ENCODE measurements at regions not wholly inside any gene's neighbourhood (a gene's known extent, or its start where the extent isn't known, plus 50 kb on each side); places are given as distances from the start of the nearest gene placed in this dataset.

DNA sequence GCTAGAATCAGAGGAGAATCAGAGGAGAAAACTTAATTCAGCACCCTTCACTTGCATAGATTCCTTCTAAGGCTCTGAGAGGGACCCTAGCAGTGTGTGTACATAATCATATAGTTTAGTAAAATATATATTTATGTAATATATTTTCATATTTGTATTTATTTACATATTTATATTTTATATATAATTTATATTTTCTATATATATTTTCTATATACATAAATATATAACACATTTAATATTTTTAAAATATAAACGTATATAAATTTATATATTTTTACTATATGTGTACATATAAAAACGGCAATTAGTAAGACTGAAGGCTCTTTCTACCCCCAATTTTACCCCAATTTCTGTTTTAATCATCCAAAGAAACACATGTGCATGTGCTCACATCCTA lies 80.3 kb downstream of the NXPE2 start:
- Mint-ChIP-seq H3K4me3 (no peak overlapping the region), H3K27me3 (peaks cover 17% of the 10 kb centered on the region), H3K36me3 (ENCODE audit: low read depth) (no peaks in the 10 kb centered on the region), H3K27ac (no peak overlapping the region), H3K4me1 (no peaks in the 10 kb centered on the region)
- no peaks in the 10 kb centered on the region for H3K9me3 ChIP-seq (ENCODE audit: control insufficient read depth, low read length, poor library complexity, severe bottlenecking)
- DNase-seq = no peak
- ATAC-seq = no peak

DNA sequence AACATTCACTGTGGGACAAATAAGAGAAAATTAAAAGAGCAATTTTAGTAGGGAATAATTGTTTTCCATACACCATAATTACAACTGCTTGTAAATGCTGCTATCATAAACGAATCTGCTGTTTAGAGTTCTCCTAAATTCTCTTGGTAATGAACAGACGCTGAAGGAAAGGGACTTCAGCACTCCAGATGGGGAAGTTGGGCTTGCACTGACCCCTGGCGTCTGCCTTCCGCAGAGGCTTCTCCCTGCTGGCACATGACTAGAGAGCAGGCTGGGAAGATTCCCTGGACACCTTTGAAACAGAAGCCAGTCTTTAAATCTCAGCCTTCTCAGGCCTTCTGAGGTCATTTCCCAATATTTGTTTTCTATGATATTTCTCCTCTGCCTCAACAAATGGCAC lies 84.1 kb downstream of the NXPE2 start:
- H3K4me3 Mint-ChIP-seq = no peak overlapping the region
- no peaks in the 10 kb centered on the region for H3K9me3 ChIP-seq (ENCODE audit: control insufficient read depth, low read length, poor library complexity, severe bottlenecking)
- peaks cover 17% of the 10 kb centered on the region for H3K27me3 Mint-ChIP-seq
- no peak overlapping the region for H3K27ac Mint-ChIP-seq
- DNase-seq (no peak), ATAC-seq (no peak)
- no peaks in the 10 kb centered on the region for H3K36me3 Mint-ChIP-seq (ENCODE audit: low read depth)
- no peaks in the 10 kb centered on the region for H3K4me1 Mint-ChIP-seq

DNA sequence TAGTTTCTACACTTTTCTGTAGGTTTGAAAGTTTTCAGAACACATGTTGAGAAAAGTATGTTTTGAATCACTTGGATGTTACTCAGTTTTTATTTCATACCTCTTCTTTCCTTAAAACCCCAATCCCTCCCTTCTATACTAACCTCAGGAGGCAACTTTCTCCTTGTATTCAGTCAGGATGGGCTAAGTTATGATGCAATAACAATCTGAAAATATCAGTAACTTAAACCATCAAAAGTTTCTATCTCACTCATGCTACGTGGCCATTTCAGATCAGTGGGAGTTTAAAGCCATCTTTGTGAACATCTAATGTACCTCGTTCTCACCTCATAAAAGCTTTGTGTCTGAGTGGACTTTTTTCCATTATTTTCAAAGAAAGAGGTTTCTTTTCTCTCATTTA lies 86.2 kb downstream of the NXPE2 start:
- ATAC-seq (no peak), DNase-seq (no peak)
- H3K36me3 Mint-ChIP-seq (ENCODE audit: low read depth) = no peaks in the 10 kb centered on the region
- no peaks in the 10 kb centered on the region for H3K4me1 Mint-ChIP-seq
- H3K27ac Mint-ChIP-seq = no peak overlapping the region
- no peaks in the 10 kb centered on the region for H3K9me3 ChIP-seq (ENCODE audit: control insufficient read depth, low read length, poor library complexity, severe bottlenecking)
- peaks cover 7% of the 10 kb centered on the region for H3K27me3 Mint-ChIP-seq
- H3K4me3 Mint-ChIP-seq = no peak overlapping the region

DNA sequence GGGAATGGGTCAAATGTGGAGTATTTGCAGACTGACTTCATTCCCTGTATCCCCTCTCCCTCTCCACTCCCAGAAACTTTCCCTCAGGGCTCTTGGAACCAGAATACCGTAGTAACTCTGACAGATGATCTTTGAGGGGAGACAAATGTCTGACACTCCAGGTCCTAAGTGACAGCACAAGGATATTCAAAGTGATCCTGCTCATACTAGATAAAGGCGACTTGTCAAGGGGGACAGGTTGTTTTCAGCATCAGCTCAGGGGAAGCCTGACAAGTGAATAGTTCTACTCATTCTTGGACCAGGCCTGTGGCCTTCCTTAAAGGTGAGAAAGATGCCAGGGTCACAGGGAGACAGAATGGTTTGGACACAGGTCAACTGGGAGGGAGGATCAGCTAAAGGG lies 92.8 kb downstream of the NXPE2 start:
- H3K4me3 Mint-ChIP-seq = no peak overlapping the region
- DNase-seq = no peak
- H3K27ac Mint-ChIP-seq = no peak overlapping the region
- no peak for ATAC-seq
- H3K36me3 Mint-ChIP-seq (ENCODE audit: low read depth) = no peaks in the 10 kb centered on the region
- peaks cover 2% of the 10 kb centered on the region for H3K9me3 ChIP-seq (ENCODE audit: control insufficient read depth, low read length, poor library complexity, severe bottlenecking)
- H3K27me3 Mint-ChIP-seq = peaks cover 17% of the 10 kb centered on the region
- H3K4me1 Mint-ChIP-seq = no peaks in the 10 kb centered on the region

DNA sequence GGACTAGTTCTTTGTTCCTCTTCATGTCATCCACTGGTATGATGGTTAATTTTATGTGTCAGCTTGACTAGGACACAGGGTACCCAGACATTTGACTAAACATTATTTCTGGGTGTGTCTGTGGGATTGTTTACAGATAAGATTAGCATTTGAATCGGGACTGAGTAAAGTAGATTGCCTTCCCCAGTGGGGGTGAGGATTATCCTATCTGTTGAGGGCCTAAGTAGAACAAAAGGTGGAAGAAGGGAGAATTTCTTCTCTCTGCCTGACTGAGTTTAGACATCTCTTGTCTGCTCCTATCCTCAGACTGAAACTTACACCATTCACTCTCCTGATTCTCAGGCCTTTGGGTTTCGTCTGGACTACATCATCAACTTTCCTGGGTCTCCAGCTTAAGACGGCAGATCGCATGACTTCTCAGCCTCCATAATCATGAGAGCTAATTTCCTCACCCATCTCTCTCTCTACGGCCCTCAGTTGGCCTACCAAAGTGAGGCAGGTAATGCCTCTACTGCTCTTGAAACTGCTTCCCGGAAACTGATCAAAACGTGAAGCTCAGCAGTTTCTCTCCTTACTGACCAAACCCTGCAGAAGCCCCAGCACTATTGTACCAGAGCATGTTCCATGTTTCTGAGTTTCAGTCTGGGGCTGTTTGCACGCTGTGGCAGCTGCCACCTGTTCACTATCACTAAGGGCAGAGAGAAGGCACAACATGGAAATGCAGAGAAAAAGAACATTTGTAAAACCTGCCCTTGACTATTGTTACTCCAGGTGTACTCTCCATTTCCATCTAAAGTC lies 95.4 kb downstream of the NXPE2 start:
- Mint-ChIP-seq H3K36me3 (ENCODE audit: low read depth) (no peaks in the 10 kb centered on the region), H3K4me1 (no peaks in the 10 kb centered on the region), H3K4me3 (no peak overlapping the region), H3K27me3 (peaks cover 17% of the 10 kb centered on the region), H3K27ac (no peak overlapping the region)
- ATAC-seq (no peak), DNase-seq (no peak)
- peaks cover 2% of the 10 kb centered on the region for H3K9me3 ChIP-seq (ENCODE audit: control insufficient read depth, low read length, poor library complexity, severe bottlenecking)

DNA sequence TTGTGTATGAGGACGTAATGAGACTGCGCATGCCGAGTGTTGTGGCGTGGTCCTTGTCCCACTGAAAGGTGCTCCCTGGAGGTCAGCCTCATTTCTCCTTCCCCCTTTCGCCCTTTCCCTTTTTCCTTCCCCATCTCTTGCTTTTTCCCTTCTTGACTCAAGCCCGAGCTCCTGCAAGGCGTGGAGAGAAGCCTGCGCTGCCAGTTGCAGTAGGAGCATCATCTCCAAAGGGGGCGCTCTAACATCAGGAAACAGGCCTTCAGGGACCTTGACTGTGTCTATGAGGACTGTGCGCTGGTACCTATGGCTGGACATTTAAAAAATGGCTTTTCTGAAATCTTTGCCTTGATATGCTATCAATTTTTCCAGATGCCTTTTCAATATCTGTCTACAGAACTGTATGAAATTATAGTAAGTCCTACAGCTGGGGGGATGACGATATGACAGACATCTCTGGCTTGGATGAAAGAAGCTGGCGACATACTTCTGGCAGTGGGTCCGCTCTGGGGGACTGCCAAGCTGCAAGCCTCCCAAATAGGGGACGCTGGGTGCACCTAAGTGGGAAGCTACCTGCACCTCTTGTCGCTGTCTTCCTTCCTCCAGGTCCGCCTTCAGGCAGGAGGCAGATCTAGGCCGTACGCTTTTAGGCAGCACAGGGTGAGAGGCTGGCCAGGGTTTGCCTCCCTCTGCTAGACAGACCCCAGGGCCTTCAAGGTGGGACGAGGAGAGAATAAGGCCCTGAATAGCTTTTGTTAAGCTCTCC lies 96.5 kb downstream of the NXPE2 start:
- no peak overlapping the region for H3K4me3 Mint-ChIP-seq
- no peaks in the 10 kb centered on the region for H3K4me1 Mint-ChIP-seq
- peaks cover 17% of the 10 kb centered on the region for H3K27me3 Mint-ChIP-seq
- H3K27ac Mint-ChIP-seq = no peak overlapping the region
- H3K36me3 Mint-ChIP-seq (ENCODE audit: low read depth) = no peaks in the 10 kb centered on the region
- no peak for ATAC-seq
- DNase-seq = no peak
- H3K9me3 ChIP-seq (ENCODE audit: control insufficient read depth, low read length, poor library complexity, severe bottlenecking) = peaks cover 2% of the 10 kb centered on the region

DNA sequence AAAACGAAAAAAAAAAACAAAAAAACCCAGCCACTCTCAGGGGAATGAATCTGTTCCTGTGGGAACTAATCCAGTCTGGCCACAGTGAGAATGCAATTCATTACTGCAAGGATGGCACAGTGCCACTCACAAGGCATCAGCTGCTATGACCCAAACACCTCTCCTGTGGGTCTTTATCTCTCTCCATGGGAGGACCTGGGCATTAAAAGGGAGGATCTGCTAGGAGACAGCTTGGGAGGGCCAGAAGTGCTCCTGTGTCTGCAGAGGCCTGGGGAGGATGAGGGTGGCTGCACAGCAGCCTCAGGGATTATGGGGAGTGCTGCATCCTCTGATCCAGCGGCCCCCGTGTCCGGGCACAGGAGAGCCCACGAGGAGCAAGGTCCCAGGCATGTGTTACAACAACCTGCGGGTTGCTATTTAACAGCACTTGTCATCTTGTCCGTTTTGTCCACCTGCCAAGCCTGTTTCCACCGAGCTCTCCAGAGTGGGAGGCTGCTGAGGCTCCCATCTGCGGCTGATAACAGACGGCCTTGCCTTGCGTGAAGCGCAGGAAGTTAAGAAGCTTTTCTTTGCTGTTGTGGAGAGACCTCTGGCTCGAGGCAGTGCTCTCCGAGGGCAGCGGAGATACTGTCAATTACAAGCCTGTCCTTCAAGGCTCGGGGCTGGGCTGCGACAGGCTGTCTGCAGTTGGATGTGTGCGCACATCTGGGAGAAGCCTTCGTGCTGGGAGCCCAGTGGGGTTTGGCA lies 97.7 kb downstream of the NXPE2 start:
- Mint-ChIP-seq H3K27ac (no peak overlapping the region), H3K36me3 (ENCODE audit: low read depth) (no peaks in the 10 kb centered on the region), H3K4me3 (no peak overlapping the region), H3K4me1 (no peaks in the 10 kb centered on the region), H3K27me3 (peaks cover 17% of the 10 kb centered on the region)
- ATAC-seq (no peak), DNase-seq (no peak)
- H3K9me3 ChIP-seq (ENCODE audit: control insufficient read depth, low read length, poor library complexity, severe bottlenecking) = peaks cover 2% of the 10 kb centered on the region

DNA sequence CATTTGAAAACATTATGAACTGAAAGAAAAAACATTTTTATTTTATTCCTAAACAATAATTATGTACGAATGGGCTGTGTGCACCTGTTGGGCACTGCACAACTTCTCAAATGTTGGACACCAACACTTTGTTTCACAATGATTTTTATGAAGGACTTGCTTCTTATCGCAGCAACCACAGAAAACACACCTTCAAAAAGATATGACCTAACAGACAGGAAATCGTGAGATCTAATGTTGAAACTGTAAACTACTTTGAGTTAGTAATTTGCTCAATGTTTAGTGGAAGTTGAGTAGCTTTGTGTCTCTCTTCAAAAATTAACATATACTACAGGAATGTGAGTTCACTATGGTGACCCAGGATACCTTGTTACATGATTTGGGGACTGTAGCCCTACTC lies 98.6 kb downstream of the NXPE2 start:
- Mint-ChIP-seq H3K27ac (no peak overlapping the region), H3K4me1 (no peaks in the 10 kb centered on the region), H3K4me3 (no peak overlapping the region), H3K36me3 (ENCODE audit: low read depth) (no peaks in the 10 kb centered on the region), H3K27me3 (peaks cover 17% of the 10 kb centered on the region)
- H3K9me3 ChIP-seq (ENCODE audit: control insufficient read depth, low read length, poor library complexity, severe bottlenecking) = peaks cover 2% of the 10 kb centered on the region
- no peak for ATAC-seq
- no peak for DNase-seq

DNA sequence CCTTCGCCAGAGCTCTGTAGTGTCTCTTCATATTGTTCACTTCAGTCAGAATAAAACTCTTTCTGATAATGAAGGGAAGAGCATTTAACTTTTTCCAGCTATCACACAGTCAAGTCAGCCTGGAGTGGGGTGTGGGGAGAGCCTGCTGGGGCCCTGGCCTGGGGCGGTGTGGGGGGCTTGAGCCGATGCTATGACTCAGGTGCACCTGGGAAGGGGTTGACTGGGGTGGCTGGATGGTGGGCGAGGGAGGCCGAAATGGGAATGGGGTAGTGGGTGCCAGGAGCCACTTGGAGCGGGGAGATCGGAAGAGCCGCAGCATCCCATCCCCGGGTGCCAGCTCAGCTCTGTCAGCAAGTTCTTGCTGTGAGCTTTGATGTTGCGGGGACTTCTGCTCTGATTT lies 100.9 kb downstream of the NXPE2 start:
- no peak for DNase-seq
- H3K4me3 Mint-ChIP-seq = no peak overlapping the region
- H3K9me3 ChIP-seq (ENCODE audit: control insufficient read depth, low read length, poor library complexity, severe bottlenecking) = peaks cover 2% of the 10 kb centered on the region
- ATAC-seq = no peak
- H3K27ac Mint-ChIP-seq = no peak overlapping the region
- H3K36me3 Mint-ChIP-seq (ENCODE audit: low read depth) = no peaks in the 10 kb centered on the region
- no peaks in the 10 kb centered on the region for H3K4me1 Mint-ChIP-seq
- H3K27me3 Mint-ChIP-seq = peaks cover 8% of the 10 kb centered on the region

DNA sequence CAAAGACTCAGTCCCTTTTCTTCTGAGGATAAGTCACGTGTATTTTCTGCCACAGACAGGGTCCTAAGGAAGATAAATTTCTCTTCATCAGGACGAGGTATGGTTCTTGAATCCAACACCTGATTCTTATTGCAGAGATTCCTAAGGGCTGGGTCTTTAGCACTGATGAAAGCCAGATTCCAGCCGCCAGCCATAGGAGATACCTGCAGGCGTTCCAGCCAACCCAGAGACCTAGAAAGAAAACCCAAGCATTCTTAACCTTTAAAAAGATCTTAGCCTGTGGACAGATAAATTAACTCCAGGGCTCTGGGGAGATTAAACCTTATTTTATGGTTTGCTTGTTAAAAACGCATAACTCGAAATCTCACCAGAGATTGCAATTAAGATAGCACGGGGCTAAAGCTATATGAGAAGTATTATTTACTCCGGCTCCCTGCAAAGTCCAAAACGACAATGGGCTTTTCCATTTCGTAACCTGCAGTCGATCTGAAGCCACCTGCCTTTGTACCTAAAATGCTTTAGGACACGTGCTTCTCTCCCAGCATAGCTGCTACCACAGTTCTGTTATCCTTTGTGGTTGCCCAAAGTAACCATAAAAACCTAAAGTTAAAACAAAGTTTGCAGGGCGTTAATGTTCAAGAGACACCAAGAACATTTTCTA lies 104.5 kb downstream of the NXPE2 start:
- ATAC-seq = no peak
- H3K4me3 Mint-ChIP-seq = no peak overlapping the region
- DNase-seq = no peak
- no peaks in the 10 kb centered on the region for H3K4me1 Mint-ChIP-seq
- no peaks in the 10 kb centered on the region for H3K9me3 ChIP-seq (ENCODE audit: control insufficient read depth, low read length, poor library complexity, severe bottlenecking)
- no peak overlapping the region for H3K27ac Mint-ChIP-seq
- H3K27me3 Mint-ChIP-seq = no peaks in the 10 kb centered on the region
- no peaks in the 10 kb centered on the region for H3K36me3 Mint-ChIP-seq (ENCODE audit: low read depth)

DNA sequence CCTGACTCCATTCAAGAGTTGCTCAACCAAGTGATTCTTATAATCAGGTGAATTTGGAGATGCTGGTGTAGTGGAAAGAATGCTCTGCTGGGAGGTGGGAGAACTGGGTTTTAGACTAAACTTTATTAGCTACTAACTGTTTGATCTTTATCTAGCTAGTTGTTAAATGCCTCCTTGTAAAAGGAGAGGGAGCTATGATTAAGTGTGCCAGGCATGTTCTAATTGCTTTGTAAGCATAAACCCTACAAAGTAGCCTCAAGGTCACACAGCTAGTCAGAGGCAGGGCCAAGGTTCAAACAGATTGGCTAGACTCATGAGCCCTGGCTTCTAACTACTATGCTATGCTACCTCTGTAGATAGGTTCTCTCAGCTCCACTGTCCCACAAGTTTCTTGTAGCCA lies 105.5 kb downstream of the NXPE2 start:
- Mint-ChIP-seq H3K27ac (no peak overlapping the region), H3K36me3 (ENCODE audit: low read depth) (no peaks in the 10 kb centered on the region), H3K4me3 (no peak overlapping the region), H3K27me3 (no peaks in the 10 kb centered on the region), H3K4me1 (no peaks in the 10 kb centered on the region)
- H3K9me3 ChIP-seq (ENCODE audit: control insufficient read depth, low read length, poor library complexity, severe bottlenecking) = no peaks in the 10 kb centered on the region
- ATAC-seq (no peak), DNase-seq (no peak)

DNA sequence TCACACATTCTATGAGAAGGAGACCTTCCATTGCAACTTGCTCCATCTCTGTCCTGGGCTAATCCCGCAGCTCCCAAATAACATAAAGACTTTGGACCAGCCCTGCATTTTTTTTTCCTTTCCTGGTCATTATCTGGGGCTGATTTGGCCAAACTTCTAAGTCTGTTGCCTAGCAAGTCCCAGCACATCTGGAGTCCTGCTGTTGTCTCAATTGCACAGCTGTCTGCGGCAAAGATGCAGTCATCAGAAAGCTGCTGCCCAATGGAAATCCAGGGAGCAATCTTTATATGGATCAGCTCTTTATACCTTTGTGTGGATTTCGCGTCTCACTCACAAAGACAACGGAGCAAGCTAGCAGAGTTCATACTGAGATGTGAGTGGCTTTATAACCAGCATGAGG lies 105.9 kb downstream of the NXPE2 start:
- no peaks in the 10 kb centered on the region for H3K9me3 ChIP-seq (ENCODE audit: control insufficient read depth, low read length, poor library complexity, severe bottlenecking)
- no peaks in the 10 kb centered on the region for H3K4me1 Mint-ChIP-seq
- no peaks in the 10 kb centered on the region for H3K27me3 Mint-ChIP-seq
- no peak overlapping the region for H3K4me3 Mint-ChIP-seq
- DNase-seq = no peak
- no peaks in the 10 kb centered on the region for H3K36me3 Mint-ChIP-seq (ENCODE audit: low read depth)
- no peak for ATAC-seq
- no peak overlapping the region for H3K27ac Mint-ChIP-seq

DNA sequence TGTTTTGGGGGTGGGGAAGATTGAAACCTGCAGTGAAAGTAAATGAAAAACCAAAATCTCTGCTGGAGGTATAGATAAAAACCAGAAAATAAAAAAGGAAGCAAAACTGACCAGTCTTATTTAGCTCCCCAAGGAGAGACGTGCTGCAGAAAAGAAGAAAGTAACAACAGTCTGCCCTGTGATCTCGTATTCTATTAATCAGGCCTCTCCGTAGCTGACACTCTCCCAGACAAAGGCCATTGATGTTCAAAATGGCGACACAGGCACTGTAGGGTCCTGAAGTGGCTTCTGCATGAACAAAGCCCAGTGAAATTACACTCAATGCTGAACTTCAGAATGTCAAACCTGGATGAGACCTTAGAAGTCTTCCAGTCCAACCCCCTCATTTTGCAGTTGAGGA lies 106.6 kb downstream of the NXPE2 start:
- H3K9me3 ChIP-seq (ENCODE audit: control insufficient read depth, low read length, poor library complexity, severe bottlenecking) = no peaks in the 10 kb centered on the region
- Mint-ChIP-seq H3K27ac (no peak overlapping the region), H3K4me3 (no peak overlapping the region), H3K4me1 (no peaks in the 10 kb centered on the region), H3K36me3 (ENCODE audit: low read depth) (no peaks in the 10 kb centered on the region), H3K27me3 (no peaks in the 10 kb centered on the region)
- no peak for DNase-seq
- ATAC-seq = no peak
